Calu3 (cell line): ENCODE measurements at regions not wholly inside any gene's neighbourhood (a gene's known extent, or its start where the extent isn't known, plus 50 kb on each side); places are given as distances from the start of the nearest gene placed in this dataset.

ENCODE experiments used
- BruUV-seq: library from RNA; stranded (reverse); fragments of 400-500 nt; replicated peaks from 2 replicates; lab custom pipeline; 2021; lab: Mats Ljungman, UMichigan
- CTCF ChIA-PET: fragments of 300-600 bp; sonication (Branson Sonifier 250); formaldehyde crosslinking; loops from one replicate; lab custom pipeline; 2022; ENCODE audit warnings: antibody characterized with exemption; lab: Charles Lee
- DNase-seq: peaks from one replicate; pipeline ENCODE4 v3.0.0; 2022
- H3K27ac Mint-ChIP-seq: one replicate; pipeline ENCODE4 v1.8.0; 2022; ENCODE audit warnings: mixed read lengths; ENCODE audit not compliant: unreplicated experiment
- H3K27me3 Mint-ChIP-seq: one replicate; pipeline ENCODE4 v1.8.0; 2022; ENCODE audit warnings: mixed read lengths; ENCODE audit not compliant: unreplicated experiment
- H3K36me3 Mint-ChIP-seq: one replicate; pipeline ENCODE4 v1.8.0; 2022; ENCODE audit warnings: mild to moderate bottlenecking, moderate library complexity, mixed read lengths; ENCODE audit not compliant: insufficient read depth, unreplicated experiment
- H3K4me1 Mint-ChIP-seq: one replicate; pipeline ENCODE4 v1.8.0; 2022; ENCODE audit warnings: mild to moderate bottlenecking, low read depth, mixed read lengths; ENCODE audit not compliant: unreplicated experiment
- H3K4me3 Mint-ChIP-seq: one replicate; pipeline ENCODE4 v1.8.0; 2022; ENCODE audit warnings: mild to moderate bottlenecking, low read depth, moderate library complexity, mixed read lengths; ENCODE audit not compliant: unreplicated experiment
- H3K9me3 Mint-ChIP-seq: one replicate; pipeline ENCODE4 v1.8.0; 2022; ENCODE audit warnings: low read depth, mixed read lengths; ENCODE audit not compliant: unreplicated experiment
- intact Hi-C: fragments of 100-400 bp; cut with micrococcal nuclease; formaldehyde crosslinking; loops from one replicate; pipeline ENCODE4 v1.10.0; 2022; ENCODE audit not compliant: unreplicated experiment
- TF ChIP-seq, protein P1 (sequence below): fragments of 200-600 bp; IDR thresholded peaks from one replicate; pipeline ENCODE4 v1.8.0; 2022; ENCODE audit warnings: antibody characterized with exemption; ENCODE audit not compliant: unreplicated experiment

- TF ChIP-seq, protein P1, sequence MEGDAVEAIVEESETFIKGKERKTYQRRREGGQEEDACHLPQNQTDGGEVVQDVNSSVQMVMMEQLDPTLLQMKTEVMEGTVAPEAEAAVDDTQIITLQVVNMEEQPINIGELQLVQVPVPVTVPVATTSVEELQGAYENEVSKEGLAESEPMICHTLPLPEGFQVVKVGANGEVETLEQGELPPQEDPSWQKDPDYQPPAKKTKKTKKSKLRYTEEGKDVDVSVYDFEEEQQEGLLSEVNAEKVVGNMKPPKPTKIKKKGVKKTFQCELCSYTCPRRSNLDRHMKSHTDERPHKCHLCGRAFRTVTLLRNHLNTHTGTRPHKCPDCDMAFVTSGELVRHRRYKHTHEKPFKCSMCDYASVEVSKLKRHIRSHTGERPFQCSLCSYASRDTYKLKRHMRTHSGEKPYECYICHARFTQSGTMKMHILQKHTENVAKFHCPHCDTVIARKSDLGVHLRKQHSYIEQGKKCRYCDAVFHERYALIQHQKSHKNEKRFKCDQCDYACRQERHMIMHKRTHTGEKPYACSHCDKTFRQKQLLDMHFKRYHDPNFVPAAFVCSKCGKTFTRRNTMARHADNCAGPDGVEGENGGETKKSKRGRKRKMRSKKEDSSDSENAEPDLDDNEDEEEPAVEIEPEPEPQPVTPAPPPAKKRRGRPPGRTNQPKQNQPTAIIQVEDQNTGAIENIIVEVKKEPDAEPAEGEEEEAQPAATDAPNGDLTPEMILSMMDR: no peak
- intact Hi-C loops: loop anchor here (5.0 to 10.0 kb wide), 3 partner anchors 62 to 155 kb away; partner anchors contain the start of gene BMP4
Measured at GRCh38 chr14:54109521-54110120, 153.0 kb upstream of the BMP4 start.

DNA sequence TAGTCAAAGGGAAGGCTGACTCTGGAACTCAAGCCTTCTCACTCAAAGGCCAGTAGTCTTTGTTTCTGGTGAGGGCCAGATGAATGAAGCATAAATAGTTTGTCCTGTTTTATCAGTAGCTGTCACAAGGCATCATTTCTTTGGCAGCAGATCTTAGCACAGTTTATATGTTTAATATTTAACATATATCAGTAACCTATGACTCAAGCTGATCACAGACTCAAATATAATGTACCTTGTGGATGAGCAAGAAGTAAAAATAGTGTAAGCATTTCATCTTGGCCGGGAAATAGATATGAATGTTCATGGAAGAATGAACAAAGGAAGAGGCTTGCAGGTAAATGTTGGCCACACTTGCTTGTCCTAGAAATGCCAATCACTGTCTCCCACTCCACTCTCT lies 158.3 kb upstream of the BMP4 start:
- BruUV-seq: no TSS peak
- CTCF ChIA-PET: interaction anchor here (1.1 kb wide), 1 partner anchor 19 kb away, joined by 3 read pairs; no protein-coding TSS in a partner anchor
- TF ChIP-seq, protein P1: no peak
- intact Hi-C loops: no loop called here
- DNase-seq: no peak
- no peaks in the 10 kb centered on the region for H3K9me3 Mint-ChIP-seq
- no peaks in the 10 kb centered on the region for H3K36me3 Mint-ChIP-seq
- H3K4me3 Mint-ChIP-seq: no peak overlapping the region
- H3K27ac Mint-ChIP-seq: no peak overlapping the region
- H3K4me1 Mint-ChIP-seq: peaks cover 34% of the 10 kb centered on the region
- no peaks in the 10 kb centered on the region for H3K27me3 Mint-ChIP-seq

More at GRCh38 chr14:54109521-54110120, 153.0 kb upstream of the BMP4 start:
- CTCF ChIA-PET: no interaction called here
- Mint-ChIP-seq H3K4me1 (peaks cover 43% of the 10 kb centered on the region), H3K27me3 (no peaks in the 10 kb centered on the region), H3K9me3 (no peaks in the 10 kb centered on the region), H3K36me3 (no peaks in the 10 kb centered on the region), H3K4me3 (no peak overlapping the region), H3K27ac (no peak overlapping the region)
- no peak for DNase-seq
- no TSS peak for BruUV-seq

DNA sequence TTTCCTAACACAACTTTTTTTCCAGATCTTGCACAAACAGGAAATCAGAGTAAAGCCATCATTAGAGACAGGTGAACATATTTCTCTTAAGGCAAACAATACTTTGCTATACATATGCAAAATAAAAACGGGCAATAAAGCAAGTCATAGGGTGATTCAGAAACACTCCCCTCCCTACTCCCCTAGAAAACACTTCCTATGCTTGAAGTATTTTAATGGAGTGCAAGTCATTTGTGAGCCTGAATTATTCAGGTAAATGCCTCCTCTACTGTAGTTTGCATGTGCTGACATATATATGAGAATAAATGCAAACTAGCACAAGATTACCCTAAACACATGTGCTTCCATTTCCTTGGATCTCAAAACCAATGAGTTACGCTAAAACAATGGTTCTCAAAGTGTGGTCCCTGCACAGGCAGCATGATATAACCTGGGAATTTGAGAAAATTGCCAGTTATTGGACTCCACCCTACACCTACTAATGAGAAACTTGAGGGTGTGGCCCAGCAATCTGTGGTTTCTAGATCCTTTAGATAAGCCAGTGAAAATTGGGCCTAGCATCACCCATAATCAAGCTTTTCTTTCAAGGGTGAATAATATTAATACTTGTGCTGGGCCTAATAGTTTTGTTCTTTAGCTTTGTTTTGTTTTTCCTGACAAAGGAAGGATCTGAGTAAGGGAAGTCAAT lies 159.7 kb upstream of the BMP4 start:
- H3K36me3 Mint-ChIP-seq: no peaks in the 10 kb centered on the region
- peaks cover 34% of the 10 kb centered on the region for H3K4me1 Mint-ChIP-seq
- no peak overlapping the region for H3K27ac Mint-ChIP-seq
- BruUV-seq: no TSS peak
- TF ChIP-seq, protein P1: no peak
- H3K9me3 Mint-ChIP-seq: no peaks in the 10 kb centered on the region
- intact Hi-C loops: no loop called here
- no peak overlapping the region for H3K4me3 Mint-ChIP-seq
- H3K27me3 Mint-ChIP-seq: no peaks in the 10 kb centered on the region
- CTCF ChIA-PET: no interaction called here
- no peak for DNase-seq

DNA sequence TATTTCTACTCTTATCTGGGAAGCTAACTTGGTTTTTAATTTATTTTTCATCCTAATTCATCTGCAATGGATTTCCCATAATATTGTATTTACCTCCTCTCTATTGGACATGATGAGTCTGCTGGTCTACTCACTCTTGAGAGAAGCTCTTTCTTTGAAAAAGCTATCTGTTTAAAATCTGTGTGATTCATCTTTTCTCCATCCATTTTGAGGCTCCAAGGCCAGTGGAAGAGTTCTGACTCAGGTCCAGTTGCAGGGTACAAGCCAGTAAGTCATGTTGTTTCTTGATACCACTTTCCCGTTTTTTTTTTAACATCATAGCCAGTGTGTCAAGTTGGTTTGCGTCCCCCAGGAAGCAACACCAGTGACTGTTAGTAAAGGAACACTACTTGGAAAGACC lies 160.3 kb upstream of the BMP4 start:
- Mint-ChIP-seq H3K27ac (no peak overlapping the region), H3K27me3 (no peaks in the 10 kb centered on the region), H3K4me3 (no peak overlapping the region), H3K9me3 (no peaks in the 10 kb centered on the region), H3K4me1 (peaks cover 34% of the 10 kb centered on the region), H3K36me3 (no peaks in the 10 kb centered on the region)
- CTCF ChIA-PET: no interaction called here
- DNase-seq: no peak
- TF ChIP-seq, protein P1: no peak
- BruUV-seq: no TSS peak
- intact Hi-C loops: no loop called here
